ENCODE measurements at regions not wholly inside any gene's neighbourhood (a gene's known extent, or its start where the extent isn't known, plus 50 kb on each side); places are given as distances from the start of the nearest gene placed in this dataset.

DNA sequence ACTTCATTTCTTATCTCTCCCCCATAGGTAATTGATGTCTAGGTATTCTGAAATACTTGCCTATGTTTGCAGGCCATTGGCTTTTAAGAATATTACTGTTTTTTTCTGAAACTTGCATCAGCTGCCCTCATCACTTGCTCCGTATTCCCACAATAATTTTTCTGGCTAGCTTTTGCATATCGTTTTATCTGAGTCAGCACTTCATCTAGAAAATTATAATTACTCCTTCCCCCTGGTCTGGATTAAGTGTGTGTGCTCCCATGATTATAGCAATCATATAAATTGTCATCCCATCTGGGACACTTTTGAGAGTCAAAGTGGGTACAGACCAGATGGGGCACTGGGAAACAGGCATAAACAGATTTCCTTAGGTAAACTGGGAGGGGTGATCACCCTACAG is 583.2 kb upstream of the B3GALT2 start:
- TF ChIP-seq POLR2A (IDR thresholded peaks at IDR 0.05): no peak
- TF ChIP-seq, protein P1, sequence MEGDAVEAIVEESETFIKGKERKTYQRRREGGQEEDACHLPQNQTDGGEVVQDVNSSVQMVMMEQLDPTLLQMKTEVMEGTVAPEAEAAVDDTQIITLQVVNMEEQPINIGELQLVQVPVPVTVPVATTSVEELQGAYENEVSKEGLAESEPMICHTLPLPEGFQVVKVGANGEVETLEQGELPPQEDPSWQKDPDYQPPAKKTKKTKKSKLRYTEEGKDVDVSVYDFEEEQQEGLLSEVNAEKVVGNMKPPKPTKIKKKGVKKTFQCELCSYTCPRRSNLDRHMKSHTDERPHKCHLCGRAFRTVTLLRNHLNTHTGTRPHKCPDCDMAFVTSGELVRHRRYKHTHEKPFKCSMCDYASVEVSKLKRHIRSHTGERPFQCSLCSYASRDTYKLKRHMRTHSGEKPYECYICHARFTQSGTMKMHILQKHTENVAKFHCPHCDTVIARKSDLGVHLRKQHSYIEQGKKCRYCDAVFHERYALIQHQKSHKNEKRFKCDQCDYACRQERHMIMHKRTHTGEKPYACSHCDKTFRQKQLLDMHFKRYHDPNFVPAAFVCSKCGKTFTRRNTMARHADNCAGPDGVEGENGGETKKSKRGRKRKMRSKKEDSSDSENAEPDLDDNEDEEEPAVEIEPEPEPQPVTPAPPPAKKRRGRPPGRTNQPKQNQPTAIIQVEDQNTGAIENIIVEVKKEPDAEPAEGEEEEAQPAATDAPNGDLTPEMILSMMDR (IDR thresholded peaks at IDR 0.05): no peak
